HG03097 (cell line): ENCODE measurements at regions not wholly inside any gene's neighbourhood (a gene's known extent, or its start where the extent isn't known, plus 50 kb on each side); places are given as distances from the start of the nearest gene placed in this dataset.

Source experiments
- ATAC-seq: cut with Tn5 transposase; IDR thresholded peaks from one replicate; pipeline ENCODE4 v1.9.1; 2021; ENCODE audit not compliant: unreplicated experiment, low FRiP score

- no peak for ATAC-seq
Measured at GRCh38 chr5:61596265-61596664, 264.2 kb downstream of the ZSWIM6 start.

- ATAC-seq = no peak
Measured at GRCh38 chr5:61597684-61598083, 265.6 kb downstream of the ZSWIM6 start.

- no peak for ATAC-seq
Measured at GRCh38 chr5:61598126-61598525, 266.1 kb downstream of the ZSWIM6 start.

- no peak for ATAC-seq
Measured at GRCh38 chr5:61599370-61600122, 267.5 kb downstream of the ZSWIM6 start.

GRCh38 chr5:61600123-61600444, 268.0 kb downstream of the ZSWIM6 start:
- no peak for ATAC-seq

- no peak for ATAC-seq
Measured at GRCh38 chr5:61600945-61601511, 269.0 kb downstream of the ZSWIM6 start.

- ATAC-seq = no peak
Measured at GRCh38 chr5:61603211-61603908, 271.3 kb downstream of the ZSWIM6 start.

- no peak for ATAC-seq
Measured at GRCh38 chr5:61604076-61605025, 272.3 kb downstream of the ZSWIM6 start.

- ATAC-seq = no peak
Measured at GRCh38 chr5:61609840-61610677, 278.0 kb downstream of the ZSWIM6 start.

- ATAC-seq = no peak
Measured at GRCh38 chr5:61610678-61611024, 278.6 kb downstream of the ZSWIM6 start.

- ATAC-seq = no peak
Measured at GRCh38 chr5:61612431-61612830, 280.4 kb downstream of the ZSWIM6 start.

GRCh38 chr5:61613679-61614078, 281.6 kb downstream of the ZSWIM6 start:
- ATAC-seq = no peak

GRCh38 chr5:61614606-61615005, 282.5 kb downstream of the ZSWIM6 start:
- no peak for ATAC-seq

- ATAC-seq = no peak
Measured at GRCh38 chr5:61617039-61617438, 285.0 kb downstream of the ZSWIM6 start.

GRCh38 chr5:61617995-61618525, 286.0 kb downstream of the ZSWIM6 start:
- ATAC-seq = no peak

GRCh38 chr5:61618577-61618976, 286.5 kb downstream of the ZSWIM6 start:
- no peak for ATAC-seq

GRCh38 chr5:61619289-61619688, 287.2 kb downstream of the ZSWIM6 start:
- no peak for ATAC-seq

- no peak for ATAC-seq
Measured at GRCh38 chr5:61619777-61620518, 287.9 kb downstream of the ZSWIM6 start.

- ATAC-seq = no peak
Measured at GRCh38 chr5:61620699-61621182, 288.7 kb downstream of the ZSWIM6 start.
